ENCODE measurements at regions not wholly inside any gene's neighbourhood (a gene's known extent, or its start where the extent isn't known, plus 50 kb on each side); places are given as distances from the start of the nearest gene placed in this dataset.

- Histone ChIP-seq H2AFZ (ENCODE audit: low read depth, low read length) (no peak overlapping the region), H3K27ac (ENCODE audit: insufficient read depth, low read depth, low read length) (no peak overlapping the region), H3K36me3 (ENCODE audit: control insufficient read depth in 2 of 2, extremely low read depth in 1 of 2, insufficient read depth in 2 of 2, low read length in 2 of 2) (no peaks in the 10 kb centered on the region), H3K4me2 (ENCODE audit: insufficient read depth, low read length) (no peak overlapping the region), H3K9ac (replicated peaks; ENCODE audit: extremely low read depth, insufficient read depth, low read length) (no peak overlapping the region), H4K20me1 (replicated peaks; ENCODE audit: control insufficient read depth, extremely low read depth, insufficient read depth, low read length) (no peaks in the 10 kb centered on the region), H3K4me1 (ENCODE audit: control insufficient read depth, extremely low read depth, insufficient read depth, low read length) (no peaks in the 10 kb centered on the region), H3K79me2 (ENCODE audit: control insufficient read depth, insufficient read depth, low read length) (no peaks in the 10 kb centered on the region), H3K9me1 (replicated peaks; ENCODE audit: control insufficient read depth, extremely low read depth, insufficient read depth, low read length) (no peaks in the 10 kb centered on the region), H3K9me3 (replicated peaks; ENCODE audit: control insufficient read depth, insufficient read depth, low read length) (no peaks in the 10 kb centered on the region), H3K27me3 (ENCODE audit: control insufficient read depth in 2 of 2, insufficient read depth in 2 of 2, low read length in 2 of 2) (no peaks in the 10 kb centered on the region), H3K4me3 (replicated peaks in 1 of 3; ENCODE audit: insufficient read depth in 1 of 3, low read depth in 1 of 3, low read length in 3 of 3) (no peak overlapping the region)
- DNase-seq (ENCODE audit: low read depth, low spot score) (no peak), FAIRE-seq (no peak)
- BruUV-seq (replicated peaks) = no TSS peak
- intact Hi-C loops (cut with micrococcal nuclease) = no loop called here
- no peak for TF ChIP-seq JUN (IDR thresholded peaks at IDR 0.05; ENCODE audit: borderline replicate concordance, insufficient read depth, insufficient read length, low read depth)
- TF ChIP-seq POLR2A (IDR thresholded peaks at IDR 0.05; ENCODE audit: low read depth, low read length) = no peak
- no peak for TF ChIP-seq GATA2 (IDR thresholded peaks at IDR 0.05; ENCODE audit: insufficient read depth, insufficient read length, low read depth, low read length)
- CTCF ChIA-PET = interaction anchor here (1.8 kb wide), 1 partner anchor 76 kb away, joined by 5 read pairs; no protein-coding TSS in a partner anchor
- dilution Hi-C loops (cut with MboI; ENCODE audit: extremely low pct_ligation_motif_present, low sequenced_read_pairs) = no loop called here
- POLR2A ChIA-PET = no interaction called here
Observed at GRCh38 chr16:80390871-80391489, 149.8 kb upstream of the DYNLRB2 start.

DNA sequence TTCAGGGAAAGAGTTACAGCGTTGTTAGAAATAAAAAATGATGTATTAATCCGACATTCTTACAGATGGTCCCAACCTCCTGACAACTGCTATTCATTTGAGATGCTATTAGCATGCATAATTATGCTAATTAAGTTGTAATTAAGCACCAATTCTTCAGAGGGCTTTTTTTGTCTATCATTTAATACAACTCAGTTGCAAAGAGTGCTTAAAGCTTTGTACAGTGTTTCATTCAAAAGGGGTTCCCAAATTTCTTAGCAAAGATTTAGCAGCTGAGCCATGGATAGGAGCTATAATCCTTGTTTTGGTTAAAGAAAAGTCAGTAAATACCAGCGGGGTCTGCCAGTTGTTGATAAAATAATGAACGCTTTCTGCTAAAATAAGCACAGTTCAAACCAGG, 150.7 kb upstream of the DYNLRB2 start:
- Histone ChIP-seq H3K36me3 (ENCODE audit: control insufficient read depth in 2 of 2, extremely low read depth in 1 of 2, insufficient read depth in 2 of 2, low read length in 2 of 2) (no peaks in the 10 kb centered on the region), H3K27ac (ENCODE audit: insufficient read depth, low read depth, low read length) (no peak overlapping the region), H3K4me3 (replicated peaks in 1 of 3; ENCODE audit: insufficient read depth in 1 of 3, low read depth in 1 of 3, low read length in 3 of 3) (no peak overlapping the region), H3K27me3 (ENCODE audit: control insufficient read depth in 2 of 2, insufficient read depth in 2 of 2, low read length in 2 of 2) (no peaks in the 10 kb centered on the region), H2AFZ (ENCODE audit: low read depth, low read length) (no peak overlapping the region), H3K79me2 (ENCODE audit: control insufficient read depth, insufficient read depth, low read length) (no peaks in the 10 kb centered on the region), H3K9ac (replicated peaks; ENCODE audit: extremely low read depth, insufficient read depth, low read length) (no peak overlapping the region), H4K20me1 (replicated peaks; ENCODE audit: control insufficient read depth, extremely low read depth, insufficient read depth, low read length) (no peaks in the 10 kb centered on the region), H3K4me1 (ENCODE audit: control insufficient read depth, extremely low read depth, insufficient read depth, low read length) (no peaks in the 10 kb centered on the region), H3K9me1 (replicated peaks; ENCODE audit: control insufficient read depth, extremely low read depth, insufficient read depth, low read length) (no peaks in the 10 kb centered on the region), H3K9me3 (replicated peaks; ENCODE audit: control insufficient read depth, insufficient read depth, low read length) (no peaks in the 10 kb centered on the region), H3K4me2 (ENCODE audit: insufficient read depth, low read length) (no peak overlapping the region)
- dilution Hi-C loops (cut with MboI; ENCODE audit: extremely low pct_ligation_motif_present, low sequenced_read_pairs) = no loop called here
- CTCF ChIA-PET = no interaction called here
- FAIRE-seq = no peak
- no peak for DNase-seq (ENCODE audit: low read depth, low spot score)
- POLR2A ChIA-PET = no interaction called here
- TF ChIP-seq JUN (IDR thresholded peaks at IDR 0.05; ENCODE audit: borderline replicate concordance, insufficient read depth, insufficient read length, low read depth) (no peak), FOS (IDR thresholded peaks at IDR 0.05; ENCODE audit: borderline replicate concordance, insufficient read depth, low read length) (no peak), MYC (IDR thresholded peaks at IDR 0.05; ENCODE audit: low read depth, low read length) (no peak), EZH2 (IDR thresholded peaks at IDR 0.05; ENCODE audit: borderline replicate concordance, low read depth, low read length, severe bottlenecking) (no peak), POLR2A (IDR thresholded peaks at IDR 0.05; ENCODE audit: low read depth, low read length) (no peak), POLR2AphosphoS5 (IDR thresholded peaks at IDR 0.05; ENCODE audit: insufficient read depth, low read depth, low read length) (no peak), GATA2 (IDR thresholded peaks at IDR 0.05; ENCODE audit: insufficient read depth, insufficient read length, low read depth, low read length) (no peak)
- TF ChIP-seq, protein P1, sequence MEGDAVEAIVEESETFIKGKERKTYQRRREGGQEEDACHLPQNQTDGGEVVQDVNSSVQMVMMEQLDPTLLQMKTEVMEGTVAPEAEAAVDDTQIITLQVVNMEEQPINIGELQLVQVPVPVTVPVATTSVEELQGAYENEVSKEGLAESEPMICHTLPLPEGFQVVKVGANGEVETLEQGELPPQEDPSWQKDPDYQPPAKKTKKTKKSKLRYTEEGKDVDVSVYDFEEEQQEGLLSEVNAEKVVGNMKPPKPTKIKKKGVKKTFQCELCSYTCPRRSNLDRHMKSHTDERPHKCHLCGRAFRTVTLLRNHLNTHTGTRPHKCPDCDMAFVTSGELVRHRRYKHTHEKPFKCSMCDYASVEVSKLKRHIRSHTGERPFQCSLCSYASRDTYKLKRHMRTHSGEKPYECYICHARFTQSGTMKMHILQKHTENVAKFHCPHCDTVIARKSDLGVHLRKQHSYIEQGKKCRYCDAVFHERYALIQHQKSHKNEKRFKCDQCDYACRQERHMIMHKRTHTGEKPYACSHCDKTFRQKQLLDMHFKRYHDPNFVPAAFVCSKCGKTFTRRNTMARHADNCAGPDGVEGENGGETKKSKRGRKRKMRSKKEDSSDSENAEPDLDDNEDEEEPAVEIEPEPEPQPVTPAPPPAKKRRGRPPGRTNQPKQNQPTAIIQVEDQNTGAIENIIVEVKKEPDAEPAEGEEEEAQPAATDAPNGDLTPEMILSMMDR (IDR thresholded peaks at IDR 0.05; ENCODE audit: extremely low read depth in 1 of 2, insufficient read depth in 1 of 2, low read depth in 1 of 2, low read length in 2 of 2) = no peak
- TF ChIP-seq, protein P2, sequence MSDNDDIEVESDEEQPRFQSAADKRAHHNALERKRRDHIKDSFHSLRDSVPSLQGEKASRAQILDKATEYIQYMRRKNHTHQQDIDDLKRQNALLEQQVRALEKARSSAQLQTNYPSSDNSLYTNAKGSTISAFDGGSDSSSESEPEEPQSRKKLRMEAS (IDR thresholded peaks at IDR 0.05; ENCODE audit: insufficient read depth, insufficient read length) = no peak
- no TSS peak for BruUV-seq (replicated peaks)
- intact Hi-C loops (cut with micrococcal nuclease) = no loop called here

All from endothelial cell of umbilical vein (primary cell).